ENCODE measurements at regions not wholly inside any gene's neighbourhood (a gene's known extent, or its start where the extent isn't known, plus 50 kb on each side); places are given as distances from the start of the nearest gene placed in this dataset.

DNA sequence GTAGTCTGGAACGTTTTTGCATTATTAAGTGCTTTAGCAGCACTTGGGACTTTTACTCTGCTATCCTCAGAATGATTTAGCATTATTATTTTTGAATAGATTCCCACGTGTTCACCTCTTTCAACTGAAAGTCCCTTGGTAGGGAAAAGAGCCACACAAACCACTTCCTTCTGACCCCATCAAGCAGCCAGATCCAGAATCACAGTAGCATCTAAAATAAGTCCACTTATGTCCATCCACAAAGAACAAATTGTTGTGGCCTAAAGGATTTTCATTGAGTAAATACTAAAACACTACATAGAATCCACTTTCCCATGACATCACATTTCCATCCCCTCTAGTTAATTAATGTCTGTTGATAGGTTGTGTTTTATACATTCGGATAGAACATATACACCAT lies 381.7 kb downstream of the AASDHPPT start:
- TF ChIP-seq POLR2A (IDR thresholded peaks at IDR 0.05): no peak
- TF ChIP-seq, protein P1, sequence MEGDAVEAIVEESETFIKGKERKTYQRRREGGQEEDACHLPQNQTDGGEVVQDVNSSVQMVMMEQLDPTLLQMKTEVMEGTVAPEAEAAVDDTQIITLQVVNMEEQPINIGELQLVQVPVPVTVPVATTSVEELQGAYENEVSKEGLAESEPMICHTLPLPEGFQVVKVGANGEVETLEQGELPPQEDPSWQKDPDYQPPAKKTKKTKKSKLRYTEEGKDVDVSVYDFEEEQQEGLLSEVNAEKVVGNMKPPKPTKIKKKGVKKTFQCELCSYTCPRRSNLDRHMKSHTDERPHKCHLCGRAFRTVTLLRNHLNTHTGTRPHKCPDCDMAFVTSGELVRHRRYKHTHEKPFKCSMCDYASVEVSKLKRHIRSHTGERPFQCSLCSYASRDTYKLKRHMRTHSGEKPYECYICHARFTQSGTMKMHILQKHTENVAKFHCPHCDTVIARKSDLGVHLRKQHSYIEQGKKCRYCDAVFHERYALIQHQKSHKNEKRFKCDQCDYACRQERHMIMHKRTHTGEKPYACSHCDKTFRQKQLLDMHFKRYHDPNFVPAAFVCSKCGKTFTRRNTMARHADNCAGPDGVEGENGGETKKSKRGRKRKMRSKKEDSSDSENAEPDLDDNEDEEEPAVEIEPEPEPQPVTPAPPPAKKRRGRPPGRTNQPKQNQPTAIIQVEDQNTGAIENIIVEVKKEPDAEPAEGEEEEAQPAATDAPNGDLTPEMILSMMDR (IDR thresholded peaks at IDR 0.05): no peak
